ENCODE measurements at regions not wholly inside any gene's neighbourhood (a gene's known extent, or its start where the extent isn't known, plus 50 kb on each side); places are given as distances from the start of the nearest gene placed in this dataset.

GRCh38 chr10:45509491-45509890 is 135.5 kb downstream of the ALOX5 start:
- H3K79me2 ChIP-seq (ENCODE audit: insufficient read depth, low read length): no peaks in the 10 kb centered on the region
- Mint-ChIP-seq H3K36me3 (ENCODE audit: insufficient read depth in 1 of 3, low read depth in 3 of 3) (peaks cover 3% of the 10 kb centered on the region in 3 experiments; a peak in 6 of 7 replicates), H3K4me1 (peaks cover 4 to 5% of the 10 kb centered on the region in 2 experiments), H3K9me3 (peaks cover 4 to 9% of the 10 kb centered on the region in 2 experiments), H3K27me3 (ENCODE audit: low read depth) (no peaks in the 10 kb centered on the region; the same call in 1 of the 2 replicates), H3K4me3 (no peak overlapping the region), H3K27ac (no peak overlapping the region)
- H3K27me3 ChIP-seq (ENCODE audit: insufficient read depth, low read length): no peaks in the 10 kb centered on the region
- no peak overlapping the region for H2BK5ac ChIP-seq (ENCODE audit: insufficient read length, low read length)
- H4K5ac ChIP-seq (ENCODE audit: insufficient read length, low read depth, low read length): no peak overlapping the region
- no peak overlapping the region for H3T11ph ChIP-seq (ENCODE audit: low read length)
- no peak overlapping the region for H3K56ac ChIP-seq (ENCODE audit: insufficient read length, low read depth, low read length)
- TF ChIP-seq CTCF (conservative IDR thresholded peaks at IDR 0.05): no peak
- no peak overlapping the region for H2BK20ac ChIP-seq (ENCODE audit: low read depth, low read length, poor library complexity, severe bottlenecking)
- no peak for DNase-seq
- H2AFZ ChIP-seq (ENCODE audit: low read length): no peak overlapping the region
- no peak overlapping the region for H3K18ac ChIP-seq (ENCODE audit: insufficient read length, low read depth, low read length)
- H2BK15ac ChIP-seq (ENCODE audit: low read depth, low read length): no peak overlapping the region
- no peaks in the 10 kb centered on the region for H3K79me1 ChIP-seq (ENCODE audit: insufficient read depth, low read depth, low read length, poor library complexity, severe bottlenecking)
- H3K23ac ChIP-seq (ENCODE audit: insufficient read length, low read depth, low read length): no peak overlapping the region
- no peak overlapping the region for H3K4me2 ChIP-seq (ENCODE audit: insufficient read depth, insufficient read length, low read length)
- no peaks in the 10 kb centered on the region for H3K9me3 ChIP-seq (ENCODE audit: control insufficient read depth, low read depth, low read length)
- no peak overlapping the region for H4K91ac ChIP-seq (ENCODE audit: insufficient read length, low read depth, low read length)
- H3K14ac ChIP-seq (ENCODE audit: insufficient read depth, low read length): no peak overlapping the region
- no peak overlapping the region for H3K27ac ChIP-seq (ENCODE audit: insufficient read length, low read depth, low read length)
- H4K20me1 ChIP-seq (ENCODE audit: control insufficient read depth, insufficient read depth, insufficient read length): no peaks in the 10 kb centered on the region
- H2AK5ac ChIP-seq (ENCODE audit: insufficient read length, low read length): no peak overlapping the region
- H2BK12ac ChIP-seq (ENCODE audit: insufficient read length, low read depth, low read length): no peak overlapping the region
- H3K23me2 ChIP-seq (ENCODE audit: insufficient read length, low read depth, low read length, poor library complexity, severe bottlenecking): no peaks in the 10 kb centered on the region
- H2BK120ac ChIP-seq (ENCODE audit: low read depth, low read length, poor library complexity, severe bottlenecking): no peak overlapping the region
- H3K4ac ChIP-seq (ENCODE audit: low read depth, low read length): no peak overlapping the region
- peaks cover 2% of the 10 kb centered on the region; the same call in 1 of the 2 replicates for H3K4me1 ChIP-seq (ENCODE audit: insufficient read depth, low read length)
- no peak overlapping the region for H3K9ac ChIP-seq (ENCODE audit: extremely low read depth, insufficient read length, low read length)
- H4K8ac ChIP-seq (replicated peaks; ENCODE audit: insufficient read length, low read depth, low read length): no peak overlapping the region
